Neural cell (in vitro differentiated cells): ENCODE measurements at regions not wholly inside any gene's neighbourhood (a gene's known extent, or its start where the extent isn't known, plus 50 kb on each side); places are given as distances from the start of the nearest gene placed in this dataset.

Experiments
- CTCF ChIP-seq: fragments of 450-650 bp; IDR thresholded peaks from 2 replicates; pipeline ENCODE4 v1.5.1; 2014; ENCODE audit warnings: antibody characterized with exemption, mild to moderate bottlenecking, moderate library complexity; ENCODE audit not compliant: poor library complexity, severe bottlenecking
- POLR2AphosphoS5 ChIP-seq: IDR thresholded peaks from 2 replicates; pipeline ENCODE4 v1.6.1; 2012

DNA sequence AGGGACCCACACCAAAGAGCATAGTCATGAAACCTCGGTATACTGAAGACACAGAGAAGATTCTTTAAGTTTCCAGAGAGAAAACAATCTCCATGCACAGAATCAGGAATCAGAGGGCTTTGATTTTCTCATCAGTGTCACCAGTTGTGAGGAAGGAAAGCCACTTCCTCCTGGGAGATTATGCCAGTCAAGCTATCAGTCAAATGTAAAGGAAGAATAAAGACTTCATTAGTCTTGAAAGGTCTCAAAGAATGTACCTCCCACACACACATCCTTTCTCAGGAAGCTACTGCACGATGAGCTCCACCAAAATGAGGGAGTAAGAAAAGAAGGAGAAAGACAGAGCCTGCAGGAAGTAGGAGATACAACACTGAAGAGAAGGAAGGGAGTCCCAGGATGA, 486.3 kb downstream of the SHQ1 start:
- TF ChIP-seq POLR2AphosphoS5 (peak; percentile 32), CTCF (no peak)
